ENCODE measurements at regions not wholly inside any gene's neighbourhood (a gene's known extent, or its start where the extent isn't known, plus 50 kb on each side); places are given as distances from the start of the nearest gene placed in this dataset.

GRCh38 chr15:62803856-62804400 is 238.6 kb upstream of the TPM1 start (continued):
- TF ChIP-seq TEAD1 (CRISPR knock-in tag; IDR thresholded peaks at IDR 0.05) (no peak), ZNF671 (CRISPR knock-in tag; IDR thresholded peaks at IDR 0.05) (no peak), JUN (CRISPR knock-in tag; IDR thresholded peaks at IDR 0.05) (no peak), ATF2 (CRISPR knock-in tag; IDR thresholded peaks at IDR 0.05; ENCODE audit: borderline replicate concordance, low read depth) (no peak)

DNA sequence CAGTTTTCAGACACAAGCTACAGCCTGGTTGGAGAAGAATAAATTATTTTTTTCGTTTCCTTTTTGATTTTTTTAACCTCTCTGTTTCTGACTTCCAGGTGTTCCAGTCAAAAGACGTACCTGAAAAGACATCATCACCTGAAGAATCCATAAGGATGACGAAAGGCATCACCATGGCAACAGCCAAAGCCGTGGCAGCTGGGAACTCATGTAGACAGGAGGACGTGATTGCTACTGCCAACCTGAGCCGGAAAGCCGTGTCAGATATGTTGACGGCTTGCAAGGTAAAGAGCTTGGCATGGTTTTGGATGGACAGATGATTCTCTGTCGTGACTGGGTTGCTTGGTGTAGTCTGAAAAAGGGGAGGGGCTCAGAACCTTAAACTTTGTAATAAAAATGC is 237.0 kb upstream of the TPM1 start:
- POLR2A ChIA-PET = no interaction called here

DNA sequence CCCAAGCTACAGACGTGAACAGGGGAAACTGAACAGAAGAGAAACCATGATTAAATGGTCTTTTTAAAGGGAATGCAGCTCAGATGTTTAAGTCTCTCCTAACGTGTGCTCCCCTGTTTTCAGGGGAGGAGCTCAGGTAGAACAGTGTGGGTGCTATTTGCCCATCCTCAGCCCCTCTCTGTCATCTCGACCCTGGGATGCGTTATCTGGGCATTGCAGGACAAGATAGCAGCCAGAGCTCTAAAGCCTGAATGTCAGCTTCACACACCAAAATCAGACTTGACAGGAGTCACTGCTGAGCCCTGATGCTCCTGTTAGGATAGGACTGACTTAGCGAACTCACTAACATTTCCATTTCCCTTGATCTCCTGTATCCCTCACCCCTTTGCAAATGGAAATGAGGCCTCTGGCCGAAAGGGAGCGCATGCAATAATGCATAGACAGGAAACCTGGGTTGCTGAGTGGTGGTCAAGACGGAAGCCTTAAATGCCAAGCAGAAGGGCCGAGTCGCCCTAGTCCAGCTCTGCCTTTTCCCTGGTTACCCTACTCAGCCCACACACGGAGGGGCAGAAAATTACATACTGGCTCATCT is 234.9 kb upstream of the TPM1 start:
- ATAC-seq (peak; percentile 86), DNase-seq (ENCODE audit: low spot score) (peak; percentile 41)
- H3K4me1 Mint-ChIP-seq = peaks cover 17% of the 10 kb centered on the region
- H3K27me3 Mint-ChIP-seq (ENCODE audit: low read depth) = peaks cover 6% of the 10 kb centered on the region; the same call in 1 of the 2 replicates
- TF ChIP-seq ZNF396 (CRISPR knock-in tag; IDR thresholded peaks at IDR 0.05; ENCODE audit: borderline replicate concordance) = no peak
- TF ChIP-seq SP1 (CRISPR knock-in tag; conservative IDR thresholded peaks at IDR 0.05) = no peak
- no peak for TF ChIP-seq EMX1 (CRISPR knock-in tag; IDR thresholded peaks at IDR 0.05)
- TF ChIP-seq, protein P1, sequence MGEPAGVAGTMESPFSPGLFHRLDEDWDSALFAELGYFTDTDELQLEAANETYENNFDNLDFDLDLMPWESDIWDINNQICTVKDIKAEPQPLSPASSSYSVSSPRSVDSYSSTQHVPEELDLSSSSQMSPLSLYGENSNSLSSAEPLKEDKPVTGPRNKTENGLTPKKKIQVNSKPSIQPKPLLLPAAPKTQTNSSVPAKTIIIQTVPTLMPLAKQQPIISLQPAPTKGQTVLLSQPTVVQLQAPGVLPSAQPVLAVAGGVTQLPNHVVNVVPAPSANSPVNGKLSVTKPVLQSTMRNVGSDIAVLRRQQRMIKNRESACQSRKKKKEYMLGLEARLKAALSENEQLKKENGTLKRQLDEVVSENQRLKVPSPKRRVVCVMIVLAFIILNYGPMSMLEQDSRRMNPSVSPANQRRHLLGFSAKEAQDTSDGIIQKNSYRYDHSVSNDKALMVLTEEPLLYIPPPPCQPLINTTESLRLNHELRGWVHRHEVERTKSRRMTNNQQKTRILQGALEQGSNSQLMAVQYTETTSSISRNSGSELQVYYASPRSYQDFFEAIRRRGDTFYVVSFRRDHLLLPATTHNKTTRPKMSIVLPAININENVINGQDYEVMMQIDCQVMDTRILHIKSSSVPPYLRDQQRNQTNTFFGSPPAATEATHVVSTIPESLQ (CRISPR knock-in tag; IDR thresholded peaks at IDR 0.05) = no peak
- TF ChIP-seq AFF4 (CRISPR knock-in tag; IDR thresholded peaks at IDR 0.05; ENCODE audit: borderline replicate concordance) = no peak
- no peak for TF ChIP-seq ELF4 (CRISPR knock-in tag; IDR thresholded peaks at IDR 0.05; ENCODE audit: low read depth)
- H3K27ac Mint-ChIP-seq = no peak overlapping the region
- no peaks in the 10 kb centered on the region for H3K9me3 Mint-ChIP-seq
- H3K4me3 Mint-ChIP-seq = no peak overlapping the region
- ChIA-PET POLR2A (interaction anchor here (0.9 kb wide), 3 partner anchors 65 to 240 kb away, joined by 4 read pairs; no protein-coding TSS in a partner anchor), CTCF (interaction anchor here (0.9 to 1.6 kb wide), 2 partner anchors 33 to 240 kb away, joined by 3 to 5 read pairs; no protein-coding TSS in a partner anchor)
- no peaks in the 10 kb centered on the region; the same call in 1 of the 2 replicates for H3K36me3 Mint-ChIP-seq

More for the DNA sequence above, 237.0 kb upstream of the TPM1 start:
- DNase-seq (ENCODE audit: low spot score) (no peak), ATAC-seq (no peak)
- peaks cover 17% of the 10 kb centered on the region for H3K4me1 Mint-ChIP-seq
- H3K4me3 Mint-ChIP-seq = no peak overlapping the region
- H3K27me3 Mint-ChIP-seq (ENCODE audit: low read depth) = peaks cover 6% of the 10 kb centered on the region; the same call in 1 of the 2 replicates
- TF ChIP-seq RORB (CRISPR knock-in tag; IDR thresholded peaks at IDR 0.05) (no peak), IRF1 (CRISPR knock-in tag; IDR thresholded peaks at IDR 0.05) (no peak), ZNF512 (CRISPR knock-in tag; IDR thresholded peaks at IDR 0.05; ENCODE audit: borderline replicate concordance) (no peak), CDX4 (CRISPR knock-in tag; IDR thresholded peaks at IDR 0.05; ENCODE audit: borderline replicate concordance) (no peak), CBFB (CRISPR knock-in tag; IDR thresholded peaks at IDR 0.05; ENCODE audit: low read depth) (no peak), ZNF396 (CRISPR knock-in tag; IDR thresholded peaks at IDR 0.05; ENCODE audit: borderline replicate concordance) (no peak), FOXK1 (CRISPR knock-in tag; IDR thresholded peaks at IDR 0.05) (no peak)
- H3K9me3 Mint-ChIP-seq = no peaks in the 10 kb centered on the region
- no peaks in the 10 kb centered on the region; the same call in 1 of the 2 replicates for H3K36me3 Mint-ChIP-seq
- no peak overlapping the region for H3K27ac Mint-ChIP-seq
- CTCF ChIA-PET = interaction anchor here (0.8 kb wide), 1 partner anchor 63 kb away, joined by 3 read pairs; no protein-coding TSS in a partner anchor
